Choroid plexus epithelial cell (primary cell): ENCODE measurements at regions not wholly inside any gene's neighbourhood (a gene's known extent, or its start where the extent isn't known, plus 50 kb on each side); places are given as distances from the start of the nearest gene placed in this dataset.
A peak's percentile ranks its signal among the peaks of the same experiment; 100 is the strongest.

Experiments used
- DNase-seq: peaks from one replicate; pipeline ENCODE4 v3.0.0-alpha.2; 2010; ENCODE audit warnings: low read depth
- H3K4me3 ChIP-seq: 2 replicates; pipeline ENCODE4 v1.5.1; 2011; ENCODE audit warnings: low read depth, mild to moderate bottlenecking, control low read depth, low read length, moderate library complexity
- TF ChIP-seq, protein P1 (sequence below): conservative IDR thresholded peaks from 2 replicates; pipeline ENCODE4 v1.5.1; 2011; ENCODE audit warnings: low read depth, mild to moderate bottlenecking, control low read depth, inconsistent platforms, low read length, moderate library complexity

DNA sequence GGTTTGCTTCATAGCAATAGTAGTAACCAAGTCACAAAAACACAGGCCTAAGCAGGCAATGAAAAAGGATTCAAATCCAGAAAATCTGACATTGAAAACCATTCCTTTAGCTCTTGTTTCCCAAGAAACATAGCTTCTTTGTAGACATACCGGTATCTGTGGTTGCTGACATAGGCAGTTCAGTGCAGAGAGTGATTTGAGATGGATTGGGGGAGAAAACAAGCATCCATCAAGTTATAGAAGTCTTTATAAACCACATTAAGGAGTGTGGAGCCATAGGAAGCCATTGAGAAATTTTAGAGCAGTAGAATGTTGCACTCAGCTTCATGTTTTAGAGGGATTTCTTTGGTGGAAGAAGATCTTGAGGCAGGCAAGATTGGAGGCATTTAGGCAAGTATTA is 91.2 kb upstream of the MARCKS start:
- H3K4me3 ChIP-seq: no peak overlapping the region
- no peak for DNase-seq
- TF ChIP-seq, protein P1, sequence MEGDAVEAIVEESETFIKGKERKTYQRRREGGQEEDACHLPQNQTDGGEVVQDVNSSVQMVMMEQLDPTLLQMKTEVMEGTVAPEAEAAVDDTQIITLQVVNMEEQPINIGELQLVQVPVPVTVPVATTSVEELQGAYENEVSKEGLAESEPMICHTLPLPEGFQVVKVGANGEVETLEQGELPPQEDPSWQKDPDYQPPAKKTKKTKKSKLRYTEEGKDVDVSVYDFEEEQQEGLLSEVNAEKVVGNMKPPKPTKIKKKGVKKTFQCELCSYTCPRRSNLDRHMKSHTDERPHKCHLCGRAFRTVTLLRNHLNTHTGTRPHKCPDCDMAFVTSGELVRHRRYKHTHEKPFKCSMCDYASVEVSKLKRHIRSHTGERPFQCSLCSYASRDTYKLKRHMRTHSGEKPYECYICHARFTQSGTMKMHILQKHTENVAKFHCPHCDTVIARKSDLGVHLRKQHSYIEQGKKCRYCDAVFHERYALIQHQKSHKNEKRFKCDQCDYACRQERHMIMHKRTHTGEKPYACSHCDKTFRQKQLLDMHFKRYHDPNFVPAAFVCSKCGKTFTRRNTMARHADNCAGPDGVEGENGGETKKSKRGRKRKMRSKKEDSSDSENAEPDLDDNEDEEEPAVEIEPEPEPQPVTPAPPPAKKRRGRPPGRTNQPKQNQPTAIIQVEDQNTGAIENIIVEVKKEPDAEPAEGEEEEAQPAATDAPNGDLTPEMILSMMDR: no peak

GRCh38 chr6:113767985-113768384 is 89.2 kb upstream of the MARCKS start:
- DNase-seq: no peak
- TF ChIP-seq, protein P1: no peak
- H3K4me3 ChIP-seq: no peak overlapping the region

DNA sequence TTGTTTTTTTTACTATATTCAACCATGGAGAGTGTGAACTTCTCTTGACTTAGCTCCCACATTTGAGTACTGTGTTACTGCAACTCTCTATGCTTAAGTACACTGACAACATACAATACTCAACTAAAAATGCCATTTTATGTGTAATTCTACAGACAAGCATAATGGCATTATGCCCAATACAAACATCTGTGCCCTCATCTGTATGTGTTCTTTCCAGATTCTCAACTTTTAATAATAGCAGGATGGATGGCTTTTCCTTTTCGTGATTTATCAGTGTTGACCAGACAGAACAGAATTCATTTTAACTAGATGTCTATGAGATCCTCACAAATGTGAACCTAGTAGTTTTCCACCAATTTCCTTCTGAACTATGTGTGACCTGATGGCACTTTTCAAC is 84.2 kb upstream of the MARCKS start:
- DNase-seq: no peak
- no peak overlapping the region for H3K4me3 ChIP-seq
- TF ChIP-seq, protein P1: no peak

GRCh38 chr6:113774127-113774825 is 82.9 kb upstream of the MARCKS start:
- no peak overlapping the region for H3K4me3 ChIP-seq
- DNase-seq: peak; percentile 87
- TF ChIP-seq, protein P1: no peak

- TF ChIP-seq, protein P1: no peak
- peak; percentile 67 for DNase-seq
- no peak overlapping the region for H3K4me3 ChIP-seq
Observed at GRCh38 chr6:113776998-113777397, 80.1 kb upstream of the MARCKS start.

DNA sequence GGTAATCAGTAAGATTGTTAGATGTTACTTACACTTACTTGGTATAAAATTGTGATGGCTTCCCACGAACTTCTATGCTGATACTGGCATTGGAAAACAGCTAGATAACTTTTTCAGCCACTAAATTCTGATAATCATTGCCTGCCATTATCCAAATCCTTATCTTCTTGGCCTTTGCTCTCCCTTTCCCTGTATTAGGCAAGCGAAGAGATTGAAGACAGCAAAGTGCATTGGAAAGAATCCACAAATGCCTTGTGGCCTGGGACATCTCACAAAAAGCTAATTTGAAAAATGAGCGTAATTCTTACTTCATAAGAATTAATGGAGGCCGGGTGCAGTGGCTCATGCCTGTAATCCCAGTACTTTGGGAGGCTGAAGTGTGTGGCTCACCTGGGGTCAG is 79.5 kb upstream of the MARCKS start:
- TF ChIP-seq, protein P1: no peak
- no peak overlapping the region for H3K4me3 ChIP-seq
- no peak for DNase-seq

DNA sequence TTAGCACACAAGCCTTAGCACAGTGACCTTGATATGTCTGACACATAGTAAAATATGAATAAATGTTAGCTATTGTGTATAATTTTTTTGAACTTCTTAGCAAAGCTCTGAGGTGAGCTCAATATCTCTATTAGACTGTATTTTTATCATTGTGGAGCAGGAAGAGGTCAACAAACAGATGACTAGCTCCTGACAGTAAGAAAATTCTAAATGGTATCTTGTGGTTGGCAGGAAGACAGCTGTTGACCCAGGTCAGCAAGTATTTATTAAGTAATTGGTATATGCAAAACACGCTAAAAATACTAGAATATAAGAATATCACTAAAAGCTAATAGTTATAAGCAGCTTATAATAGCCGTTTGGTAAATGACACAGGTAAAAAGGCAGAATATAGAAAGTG is 77.5 kb upstream of the MARCKS start:
- no peak overlapping the region for H3K4me3 ChIP-seq
- DNase-seq: peak; percentile 31
- TF ChIP-seq, protein P1: no peak
